Bronchial epithelial cell (primary cell): ENCODE measurements at regions not wholly inside any gene's neighbourhood (a gene's known extent, or its start where the extent isn't known, plus 50 kb on each side); places are given as distances from the start of the nearest gene placed in this dataset.
A peak's percentile ranks its signal among the peaks of the same experiment; 100 is the strongest.

ENCODE experiments used
- DNase-seq: peaks from one replicate; pipeline ENCODE4 v3.0.0-alpha.2; 2010; ENCODE audit warnings: low read depth
- FAIRE-seq: peaks from 2 replicates; lab custom pipeline; 2011; peaks lifted over from hg19 to GRCh38; lab: Jason Lieb, UNC
- H3K27me3 ChIP-seq: 2 replicates; pipeline ENCODE4 v1.5.1; 2011; ENCODE audit warnings: low read length; ENCODE audit not compliant: control insufficient read depth, insufficient read depth
- H3K36me3 ChIP-seq: 2 replicates; pipeline ENCODE4 v1.5.1; 2011; ENCODE audit warnings: low read length; ENCODE audit not compliant: control insufficient read depth, insufficient read depth
- H3K4me3 ChIP-seq: 2 replicates; pipeline ENCODE4 v1.5.1; 2011; ENCODE audit warnings: mild to moderate bottlenecking, low read depth, low read length, control low read depth
- CTCF ChIP-seq: IDR thresholded peaks from 2 replicates; pipeline ENCODE4 v1.5.1; 2011; ENCODE audit warnings: mild to moderate bottlenecking, moderate library complexity, low read length, control low read depth, inconsistent platforms; ENCODE audit not compliant: insufficient read depth, severe bottlenecking

GRCh38 chr11:116224154-116224888 is 548.5 kb downstream of the BUD13 start:
- TF ChIP-seq CTCF: peak; percentile 57
- no peaks in the 10 kb centered on the region for H3K36me3 ChIP-seq
- DNase-seq (peak; percentile 23), FAIRE-seq (no peak)
- H3K27me3 ChIP-seq: no peaks in the 10 kb centered on the region
- no peak overlapping the region for H3K4me3 ChIP-seq

GRCh38 chr11:116221351-116221750 is 551.4 kb downstream of the BUD13 start:
- DNase-seq: no peak
- no peak for TF ChIP-seq CTCF
- Histone ChIP-seq H3K27me3 (no peaks in the 10 kb centered on the region), H3K36me3 (no peaks in the 10 kb centered on the region), H3K4me3 (no peak overlapping the region)
- FAIRE-seq: no peak

- Histone ChIP-seq H3K27me3 (no peaks in the 10 kb centered on the region), H3K36me3 (no peaks in the 10 kb centered on the region), H3K4me3 (no peak overlapping the region)
- FAIRE-seq: no peak
- TF ChIP-seq CTCF: no peak
- no peak for DNase-seq
Observed at GRCh38 chr11:116219171-116219635, 553.6 kb downstream of the BUD13 start.

- H3K4me3 ChIP-seq: no peak overlapping the region
- FAIRE-seq (no peak), DNase-seq (no peak)
- no peaks in the 10 kb centered on the region for H3K36me3 ChIP-seq
- H3K27me3 ChIP-seq: no peaks in the 10 kb centered on the region
- no peak for TF ChIP-seq CTCF
Observed at GRCh38 chr11:116217441-116217840, 555.3 kb downstream of the BUD13 start.

GRCh38 chr11:116217006-116217405 is 555.8 kb downstream of the BUD13 start:
- no peak for FAIRE-seq
- peak; percentile 84 for TF ChIP-seq CTCF
- Histone ChIP-seq H3K4me3 (no peak overlapping the region), H3K27me3 (no peaks in the 10 kb centered on the region), H3K36me3 (no peaks in the 10 kb centered on the region)
- peak; percentile 37 for DNase-seq

- Histone ChIP-seq H3K36me3 (no peaks in the 10 kb centered on the region), H3K27me3 (no peaks in the 10 kb centered on the region), H3K4me3 (no peak overlapping the region)
- TF ChIP-seq CTCF: peak; percentile 10
- peak; percentile 5 for DNase-seq
- FAIRE-seq: no peak
Observed at GRCh38 chr11:116215471-116216113, 557.2 kb downstream of the BUD13 start.
